DND-41 (cell line): ENCODE measurements at regions not wholly inside any gene's neighbourhood (a gene's known extent, or its start where the extent isn't known, plus 50 kb on each side); places are given as distances from the start of the nearest gene placed in this dataset.

Source experiments
- EZH2 ChIP-seq: IDR thresholded peaks from 3 replicates; pipeline ENCODE4 v1.6.1; 2012; ENCODE audit warnings: borderline replicate concordance, low read depth, mild to moderate bottlenecking, moderate library complexity, low read length, inconsistent platforms; ENCODE audit not compliant: severe bottlenecking
- TF ChIP-seq, protein P1 (sequence below): IDR thresholded peaks from 2 replicates; pipeline ENCODE4 v1.5.1; 2012; ENCODE audit warnings: borderline replicate concordance, low read length, moderate library complexity, mild to moderate bottlenecking; ENCODE audit not compliant: poor library complexity, severe bottlenecking; ENCODE audit errors: extremely low read depth

DNA sequence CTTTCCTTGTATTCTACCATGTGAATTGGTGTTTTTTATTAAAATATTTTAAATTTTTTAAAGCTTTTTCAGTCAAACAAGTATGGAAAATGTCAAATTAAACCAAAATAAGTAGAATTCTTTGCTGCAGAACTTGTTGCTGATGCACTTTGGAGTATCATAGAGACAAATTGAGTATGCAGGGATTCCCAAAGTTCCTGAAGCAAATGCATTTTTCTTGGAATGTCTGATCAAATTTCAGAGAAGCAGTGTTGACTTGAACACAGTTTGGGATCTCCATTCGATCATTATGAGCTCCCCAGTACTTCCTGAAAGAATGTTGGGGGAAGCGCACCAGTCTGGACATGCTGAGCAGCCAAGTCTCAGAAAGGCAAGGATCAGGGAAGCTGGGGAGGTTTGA, 517.8 kb upstream of the CFAP20DC start:
- TF ChIP-seq, protein P1, sequence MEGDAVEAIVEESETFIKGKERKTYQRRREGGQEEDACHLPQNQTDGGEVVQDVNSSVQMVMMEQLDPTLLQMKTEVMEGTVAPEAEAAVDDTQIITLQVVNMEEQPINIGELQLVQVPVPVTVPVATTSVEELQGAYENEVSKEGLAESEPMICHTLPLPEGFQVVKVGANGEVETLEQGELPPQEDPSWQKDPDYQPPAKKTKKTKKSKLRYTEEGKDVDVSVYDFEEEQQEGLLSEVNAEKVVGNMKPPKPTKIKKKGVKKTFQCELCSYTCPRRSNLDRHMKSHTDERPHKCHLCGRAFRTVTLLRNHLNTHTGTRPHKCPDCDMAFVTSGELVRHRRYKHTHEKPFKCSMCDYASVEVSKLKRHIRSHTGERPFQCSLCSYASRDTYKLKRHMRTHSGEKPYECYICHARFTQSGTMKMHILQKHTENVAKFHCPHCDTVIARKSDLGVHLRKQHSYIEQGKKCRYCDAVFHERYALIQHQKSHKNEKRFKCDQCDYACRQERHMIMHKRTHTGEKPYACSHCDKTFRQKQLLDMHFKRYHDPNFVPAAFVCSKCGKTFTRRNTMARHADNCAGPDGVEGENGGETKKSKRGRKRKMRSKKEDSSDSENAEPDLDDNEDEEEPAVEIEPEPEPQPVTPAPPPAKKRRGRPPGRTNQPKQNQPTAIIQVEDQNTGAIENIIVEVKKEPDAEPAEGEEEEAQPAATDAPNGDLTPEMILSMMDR: no peak
- TF ChIP-seq EZH2: no peak
